Activated CD4-positive, alpha-beta T cell treated with anti-CD3 and anti-CD28 coated beads for 48 hours (primary cell): ENCODE measurements at regions not wholly inside any gene's neighbourhood (a gene's known extent, or its start where the extent isn't known, plus 50 kb on each side); places are given as distances from the start of the nearest gene placed in this dataset.

Source experiments
- DNase-seq: peaks from one replicate; pipeline ENCODE4 v3.0.0-alpha.2; 2020

DNA sequence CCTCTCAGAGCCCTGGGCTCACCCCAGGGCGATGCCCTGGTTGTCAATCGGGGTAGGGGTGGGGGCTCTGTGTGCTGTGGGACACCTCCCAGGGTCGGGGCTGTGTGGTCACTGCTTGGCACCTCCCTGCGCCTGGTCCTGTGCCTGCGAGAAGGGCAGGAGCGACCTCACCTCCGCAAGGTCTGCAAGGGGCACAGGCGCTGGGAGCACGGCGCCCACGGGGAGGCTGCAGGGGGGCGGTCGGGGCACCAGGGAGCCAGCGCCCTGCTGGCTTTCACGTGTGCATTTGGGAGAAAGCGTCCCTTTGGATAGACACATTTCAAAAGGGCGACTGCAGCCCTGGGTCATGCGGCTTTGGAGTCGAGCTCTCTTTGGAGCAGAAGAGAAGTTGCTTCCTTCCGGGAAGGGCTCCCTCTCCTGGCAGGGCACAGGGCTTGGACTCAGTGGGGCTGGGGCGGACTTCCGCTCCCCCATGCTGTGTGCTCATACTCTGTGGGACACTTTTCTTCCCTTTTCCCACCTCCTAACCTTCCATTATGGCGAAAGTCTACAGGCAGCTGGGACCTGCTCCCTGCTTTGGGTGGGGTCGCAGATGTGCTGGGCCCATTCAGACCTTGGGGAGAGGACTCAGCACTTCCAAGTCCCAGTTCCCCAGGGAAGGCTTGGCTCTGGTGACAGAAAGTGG lies 52.9 kb upstream of the SLC28A3 start:
- no peak for DNase-seq

DNA sequence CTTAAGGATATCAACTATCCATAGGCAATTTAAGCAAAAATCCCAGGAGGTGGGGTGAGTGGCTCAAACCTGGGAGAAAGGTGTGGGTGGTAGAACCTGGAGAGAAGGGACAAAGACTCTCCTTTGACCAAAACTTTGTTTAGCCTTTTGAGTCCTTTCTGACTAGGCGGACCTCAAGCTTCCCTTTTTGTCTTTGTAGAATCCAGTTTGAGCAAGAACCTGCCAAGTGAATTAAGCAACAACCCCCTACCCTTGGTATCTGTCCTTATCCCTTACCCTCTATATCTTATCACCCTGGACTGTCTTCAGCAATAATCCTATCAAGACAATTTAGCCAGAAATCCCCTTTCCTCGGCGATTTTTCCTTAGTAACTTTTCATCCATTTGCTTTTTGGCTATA lies 53.5 kb upstream of the SLC28A3 start:
- DNase-seq: no peak

DNA sequence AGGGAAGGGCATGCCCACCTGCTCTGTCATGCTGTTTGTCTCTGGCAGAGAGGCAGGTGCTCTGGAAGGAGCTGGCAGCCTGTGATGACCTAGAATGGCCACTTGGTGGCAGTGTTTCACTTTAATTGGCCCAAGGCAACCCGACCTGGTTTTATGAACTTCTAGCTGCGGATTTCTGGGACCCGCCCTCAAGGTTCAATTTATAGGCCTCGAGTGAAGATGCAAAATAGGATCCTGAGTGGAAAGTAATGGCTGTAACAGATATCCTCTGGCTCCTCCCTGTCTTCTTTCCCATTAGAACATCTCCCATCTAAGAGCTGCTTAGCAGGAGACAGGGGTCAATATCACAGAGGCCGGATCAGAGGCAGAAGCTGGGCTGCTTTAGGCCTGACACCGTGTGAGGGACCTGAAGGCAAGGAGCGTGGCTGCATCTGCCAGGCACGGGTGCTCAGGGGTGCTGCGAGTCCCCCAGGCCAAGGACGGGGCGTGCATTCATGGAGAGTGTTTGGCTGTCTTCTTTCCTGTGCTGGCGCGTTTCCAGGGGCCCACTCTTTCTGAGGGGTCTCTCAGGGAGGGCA lies 56.7 kb upstream of the SLC28A3 start:
- peak; percentile 76 for DNase-seq

DNA sequence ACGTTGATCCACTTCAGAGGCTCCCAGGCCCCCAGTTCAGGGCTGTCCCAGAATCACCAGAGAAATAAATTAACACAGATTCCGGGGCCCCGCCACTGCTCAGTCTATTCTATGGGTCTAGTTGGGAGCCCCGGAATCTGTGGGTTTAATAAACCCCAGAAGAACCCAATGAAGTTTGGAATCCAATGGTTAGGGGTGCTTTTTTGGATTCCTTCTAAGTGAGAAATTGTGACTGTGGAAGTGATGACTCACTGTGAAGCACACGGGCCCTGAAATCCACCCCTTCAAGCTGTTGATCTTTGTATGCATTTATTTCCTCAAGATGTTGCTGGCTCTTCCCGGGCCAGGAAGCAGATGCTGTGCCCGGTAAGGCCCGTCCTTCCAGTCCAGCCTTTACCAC lies 57.3 kb upstream of the SLC28A3 start:
- DNase-seq: no peak

DNA sequence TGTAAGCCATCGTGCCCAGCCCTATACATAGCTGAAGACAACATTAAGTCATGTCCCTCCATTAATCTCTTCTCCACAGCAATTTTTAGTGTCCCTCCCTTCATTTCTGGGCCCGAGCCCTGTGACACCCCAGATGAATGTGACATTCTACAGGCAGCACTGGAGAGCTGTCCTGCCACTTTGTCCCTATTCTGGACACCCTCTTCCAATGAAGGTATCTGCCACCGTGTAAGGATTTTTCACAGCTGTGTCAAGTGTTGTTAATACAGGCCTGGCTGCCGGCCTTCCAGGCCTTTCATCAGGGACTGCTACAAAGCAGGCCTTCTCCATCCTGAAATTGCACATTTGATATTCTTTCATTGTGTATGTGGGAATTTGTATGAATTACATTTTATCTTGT lies 62.0 kb upstream of the SLC28A3 start:
- no peak for DNase-seq

DNA sequence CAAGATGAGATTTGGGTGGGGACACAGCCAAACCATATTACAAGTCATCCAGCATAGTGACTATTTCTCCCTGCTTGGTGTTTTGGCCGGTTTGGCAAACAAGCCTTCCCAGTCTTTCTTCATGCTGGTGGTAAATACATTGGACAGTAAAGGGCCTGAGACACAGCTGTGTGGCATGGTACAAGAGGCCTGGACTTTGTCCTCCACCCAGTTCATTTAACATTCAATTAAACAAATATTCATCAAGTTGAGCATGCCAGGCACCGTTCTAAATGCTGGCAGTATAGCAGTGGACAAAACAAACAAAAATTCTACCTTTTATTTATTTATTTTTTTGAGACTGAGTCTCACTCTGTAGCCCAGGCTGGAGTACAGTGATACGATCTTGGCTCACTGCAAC lies 62.7 kb upstream of the SLC28A3 start:
- DNase-seq: no peak

DNA sequence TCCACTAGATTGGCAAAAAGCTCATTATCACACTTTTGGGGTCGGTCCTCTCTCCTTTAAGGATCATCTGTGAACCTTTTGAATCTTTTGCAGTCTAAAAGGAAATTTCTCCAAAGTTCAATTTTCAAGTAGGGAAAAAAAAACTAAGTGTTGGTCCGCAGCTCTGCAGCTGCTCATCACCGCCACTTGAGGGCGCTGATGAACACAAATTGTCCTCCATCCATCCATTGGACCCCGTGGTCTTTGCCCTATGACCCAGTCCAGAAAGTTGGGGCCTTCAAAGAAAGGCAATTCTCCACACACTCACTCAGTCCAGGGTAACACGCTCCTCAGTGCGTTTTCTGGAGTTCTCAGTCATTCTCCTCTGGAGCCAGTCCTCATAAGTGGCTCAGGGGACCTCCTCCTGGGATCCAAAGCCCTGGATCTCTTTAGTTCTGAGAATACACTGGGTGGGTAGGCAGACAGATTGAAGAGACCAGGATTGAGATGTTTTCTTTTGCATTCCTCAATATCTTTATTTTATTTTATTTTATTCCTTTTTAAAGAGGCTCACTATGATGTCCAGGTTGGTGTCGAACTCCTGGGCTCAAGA lies 63.6 kb upstream of the SLC28A3 start:
- DNase-seq: peak; percentile 12

DNA sequence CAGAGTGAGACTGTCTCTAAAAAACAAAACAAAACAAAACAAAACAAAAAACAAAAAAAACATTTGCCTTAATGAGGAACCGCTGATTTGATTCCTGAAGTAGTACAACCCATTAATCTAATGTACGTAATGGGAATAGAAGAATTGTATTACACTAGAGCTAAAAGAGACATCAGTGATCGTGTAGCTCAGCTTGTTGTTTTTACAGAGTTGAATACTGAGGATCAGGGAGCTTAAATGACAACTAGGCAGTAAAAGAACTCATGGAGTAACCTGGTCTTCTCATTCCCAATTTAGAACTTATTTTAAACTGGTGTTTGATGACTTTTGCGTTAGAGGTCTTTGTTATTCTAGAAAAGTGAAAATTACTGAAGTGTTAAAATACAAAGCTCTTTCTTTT lies 65.1 kb upstream of the SLC28A3 start:
- DNase-seq: no peak

DNA sequence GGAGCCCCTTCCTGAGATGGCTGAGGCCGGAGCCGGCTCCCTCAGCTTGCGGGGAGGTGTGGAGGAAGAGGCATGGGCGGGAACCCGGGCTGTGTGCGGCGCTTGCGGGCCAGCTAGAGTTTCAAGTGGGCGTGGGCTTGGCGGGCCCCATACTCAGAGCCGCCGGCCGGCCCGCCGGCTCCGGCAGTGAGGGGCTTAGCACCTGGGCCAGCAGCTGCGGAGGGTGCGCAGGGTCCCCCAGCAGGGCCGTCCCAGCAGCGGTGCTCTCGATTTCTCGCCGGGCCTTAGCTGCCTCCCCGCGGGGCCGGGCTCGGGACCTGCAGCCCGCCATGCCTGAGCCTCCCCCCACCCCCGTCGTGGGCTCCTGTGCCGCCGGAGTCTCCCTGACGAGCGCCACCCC lies 67.9 kb upstream of the SLC28A3 start:
- no peak for DNase-seq

DNA sequence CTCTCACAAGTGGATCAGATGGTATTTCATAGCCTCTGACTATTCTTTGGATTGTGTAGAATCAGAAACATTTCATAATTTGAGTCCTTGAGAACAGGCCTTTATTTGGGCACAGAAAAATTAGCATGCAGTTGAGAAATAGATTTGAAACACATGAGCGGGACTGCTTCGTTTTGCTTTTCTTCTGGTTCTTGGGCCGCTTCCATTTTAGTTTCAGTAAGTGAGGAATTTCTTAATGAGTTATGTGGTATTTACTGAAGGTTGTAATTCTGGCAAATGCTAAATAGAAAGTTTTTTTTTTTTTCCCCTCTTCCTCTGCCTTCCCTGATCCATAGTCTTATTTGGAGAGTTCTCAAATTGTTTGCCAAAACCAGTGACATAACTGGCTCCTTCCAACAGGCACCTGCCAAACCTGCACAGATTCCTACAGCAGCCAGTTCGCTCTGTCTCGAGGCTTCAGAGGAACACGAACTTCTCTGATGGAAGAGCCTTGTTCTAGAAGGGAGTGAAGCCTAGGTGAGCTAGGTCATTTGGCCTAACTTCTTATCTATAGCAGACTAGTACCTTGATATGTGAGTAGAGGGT lies 71.2 kb upstream of the SLC28A3 start:
- no peak for DNase-seq

DNA sequence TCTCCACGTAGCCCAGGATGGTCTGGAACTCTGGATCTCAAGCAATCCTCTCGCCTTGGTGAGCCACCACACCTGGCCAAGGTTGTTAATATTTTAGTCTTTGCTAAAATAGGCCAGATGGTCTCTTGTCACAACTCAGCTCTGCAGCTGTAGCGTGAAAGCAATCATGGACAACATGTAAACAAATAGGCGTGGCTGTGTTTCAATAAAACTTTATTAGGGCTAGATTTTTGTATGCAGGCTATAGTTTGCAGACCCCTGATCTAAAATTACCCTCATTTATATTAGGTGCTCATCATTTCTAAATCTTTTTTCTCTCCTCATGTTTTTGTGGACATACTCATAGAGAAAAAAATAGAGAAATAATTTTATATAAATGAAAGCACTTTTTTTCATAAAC lies 72.1 kb upstream of the SLC28A3 start:
- no peak for DNase-seq

DNA sequence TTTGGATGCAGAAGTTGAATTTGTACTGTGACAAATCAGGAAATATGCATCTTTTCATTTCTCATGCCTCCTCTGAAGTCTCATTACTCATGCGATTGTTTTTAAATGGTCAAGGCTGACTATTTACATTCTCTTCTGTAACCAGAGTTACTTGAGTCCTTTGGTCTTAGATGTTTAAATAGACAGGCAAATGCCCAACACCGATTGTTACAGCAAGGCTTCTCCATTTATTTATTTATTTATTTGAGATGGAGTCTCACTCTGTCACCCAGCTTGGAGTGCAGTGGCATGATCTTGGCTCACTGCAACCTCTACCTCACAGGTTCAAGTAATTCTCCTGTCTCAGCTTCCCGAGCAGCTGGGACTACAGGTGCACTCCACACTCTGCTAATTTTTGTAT lies 72.7 kb upstream of the SLC28A3 start:
- DNase-seq: no peak

DNA sequence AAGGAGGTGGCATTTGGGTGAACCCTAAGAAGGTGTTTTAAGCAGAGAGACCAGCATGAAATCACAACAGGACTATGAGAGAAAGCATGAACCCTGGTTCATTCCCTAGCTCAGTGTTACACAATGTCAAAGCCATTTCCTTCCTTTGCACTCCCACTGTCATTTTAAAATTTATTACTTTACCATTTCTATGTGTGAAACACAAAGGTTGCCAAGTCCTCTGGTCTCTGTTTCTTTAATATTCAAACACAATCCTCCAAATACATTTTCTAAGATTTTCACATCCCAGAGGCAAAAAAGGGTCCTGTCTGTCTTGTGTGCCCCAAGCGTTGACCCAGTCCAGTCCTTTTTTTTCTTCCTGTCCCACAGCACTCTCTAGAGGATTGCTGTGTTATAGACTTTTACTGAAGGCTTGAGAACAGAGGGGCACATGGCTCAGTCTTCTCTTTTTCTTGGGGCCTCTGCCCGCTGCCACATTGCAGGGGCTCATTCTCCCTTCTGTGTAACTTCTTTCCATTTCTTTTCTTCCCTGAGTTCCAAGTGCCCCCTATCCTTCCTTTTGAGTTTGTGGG lies 78.6 kb upstream of the SLC28A3 start:
- DNase-seq: no peak

DNA sequence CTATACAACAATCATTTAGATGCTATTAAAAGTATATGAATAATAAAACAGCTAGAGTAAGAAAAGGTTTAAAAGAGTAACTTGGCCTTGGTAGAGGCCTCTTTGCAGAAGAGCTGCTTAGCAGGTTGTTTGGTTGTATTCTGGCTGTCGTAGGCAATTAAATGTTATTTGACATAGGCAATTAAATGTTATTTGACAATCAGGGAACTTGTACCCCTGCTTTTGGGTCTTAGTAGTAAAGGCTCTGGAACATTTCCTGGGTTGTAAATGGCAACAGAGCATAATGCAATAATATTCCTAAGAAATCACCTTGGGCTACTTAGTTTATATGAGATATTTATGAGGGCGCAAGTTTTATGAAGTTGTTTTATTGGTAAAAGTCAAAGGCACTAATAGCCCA lies 84.4 kb upstream of the SLC28A3 start:
- DNase-seq: no peak

DNA sequence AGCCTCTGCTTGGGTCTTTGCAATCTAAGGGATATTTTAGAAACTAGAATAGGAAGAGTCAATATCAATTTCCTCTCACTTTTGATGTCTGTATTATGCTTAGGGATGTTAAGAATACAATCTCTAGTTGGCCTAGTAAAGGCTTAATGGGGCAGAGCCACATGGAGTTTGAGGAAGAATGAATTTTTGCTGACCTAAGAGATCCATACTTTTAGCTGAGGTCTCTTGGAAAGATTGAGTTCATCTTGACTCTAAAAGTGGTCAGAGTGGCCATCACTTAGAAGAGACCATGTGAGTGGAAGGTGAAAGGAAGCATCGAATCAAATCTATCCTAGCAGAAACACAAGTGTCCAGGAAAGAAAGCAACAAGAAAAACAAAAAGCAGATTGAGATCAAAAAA lies 92.2 kb upstream of the SLC28A3 start:
- no peak for DNase-seq

DNA sequence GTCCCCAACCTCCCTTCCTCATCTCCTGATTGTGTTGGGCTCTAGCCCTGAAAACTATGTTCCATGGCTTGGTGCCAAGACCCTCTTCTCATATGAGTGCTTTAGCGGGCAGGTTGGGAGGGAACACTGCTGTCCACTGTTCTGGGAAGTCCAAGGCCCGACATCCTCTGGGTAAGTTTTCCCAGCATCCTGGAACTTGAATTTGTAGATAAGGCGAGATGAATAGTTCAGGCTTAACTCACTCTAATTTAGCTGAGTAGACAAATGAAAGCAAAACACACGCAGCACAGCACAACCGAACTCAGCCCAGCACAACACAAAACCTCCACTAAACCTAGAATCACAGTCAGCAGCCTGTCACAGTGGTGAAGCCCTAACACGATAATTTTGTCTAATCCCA lies 95.3 kb upstream of the SLC28A3 start:
- DNase-seq: no peak

DNA sequence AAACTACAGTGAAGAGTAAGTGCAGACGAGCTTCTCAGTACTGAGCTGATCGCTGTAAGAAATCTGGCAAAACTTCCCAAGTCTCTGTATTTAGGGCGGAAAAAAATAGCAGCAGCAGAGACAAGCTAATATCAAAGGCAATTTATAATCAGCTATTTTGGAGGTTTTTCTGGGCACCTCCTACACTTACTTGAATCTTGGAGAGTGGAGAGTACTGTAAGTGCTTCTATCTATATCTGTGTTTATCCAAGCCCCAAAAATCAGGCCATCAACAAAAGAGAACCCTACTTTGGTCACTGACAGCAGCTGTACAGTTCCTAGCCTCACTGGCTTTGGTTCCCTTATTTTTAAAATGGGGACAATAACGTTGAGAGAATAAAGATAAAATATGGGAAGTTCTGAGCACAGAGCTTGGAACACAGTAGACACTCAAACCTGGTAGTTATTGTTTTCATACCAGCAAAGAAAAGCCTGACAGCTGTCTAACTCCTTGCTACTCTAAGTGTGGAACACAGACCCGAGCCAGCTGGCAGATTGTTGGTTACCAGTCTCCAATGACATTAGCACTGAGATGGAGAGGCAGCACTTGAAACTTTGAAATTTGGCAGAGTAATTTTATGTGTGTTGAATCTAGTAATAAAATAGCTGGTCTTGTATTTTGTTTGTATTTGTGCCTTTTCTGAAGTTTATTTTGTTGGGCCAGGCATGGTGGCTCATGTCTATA lies 96.0 kb upstream of the SLC28A3 start:
- DNase-seq: no peak

DNA sequence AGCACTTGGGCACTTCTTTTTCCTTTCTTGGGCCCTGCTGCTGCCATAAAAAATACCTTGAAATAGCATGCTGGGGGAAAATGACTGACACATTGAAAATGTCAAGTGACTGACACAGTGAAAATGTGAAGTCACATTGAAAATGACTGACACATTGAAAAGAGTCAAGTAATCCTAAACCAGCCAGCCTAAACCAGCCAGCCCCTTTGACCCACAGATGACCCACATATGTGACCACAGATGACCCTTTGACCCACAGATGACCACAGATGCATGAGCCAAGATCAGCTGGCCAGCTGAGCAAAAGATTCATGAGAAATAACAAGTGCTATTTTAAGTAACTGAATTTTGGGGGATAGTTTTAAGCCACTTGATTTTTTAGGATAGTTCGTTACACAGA lies 97.8 kb upstream of the SLC28A3 start:
- no peak for DNase-seq

DNA sequence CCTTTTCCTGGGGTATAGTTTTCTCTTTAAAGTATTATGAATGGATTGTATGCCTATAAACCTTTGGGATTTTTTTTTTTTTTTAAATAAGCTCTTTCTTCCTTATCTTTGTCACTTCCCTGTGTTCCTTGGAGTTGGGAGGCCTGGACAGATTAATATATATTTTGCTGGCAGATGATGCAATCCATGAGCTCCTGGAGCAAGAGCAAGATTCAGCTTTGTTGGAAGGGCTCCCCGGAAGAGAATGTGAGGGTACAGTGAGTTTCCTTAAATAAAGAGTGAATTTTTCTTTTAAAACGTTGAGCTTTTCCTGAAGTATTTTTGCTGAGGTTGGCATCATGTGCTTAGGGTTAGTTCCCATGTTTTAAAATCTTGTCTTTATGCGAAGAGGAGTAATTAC lies 98.7 kb upstream of the SLC28A3 start:
- no peak for DNase-seq

DNA sequence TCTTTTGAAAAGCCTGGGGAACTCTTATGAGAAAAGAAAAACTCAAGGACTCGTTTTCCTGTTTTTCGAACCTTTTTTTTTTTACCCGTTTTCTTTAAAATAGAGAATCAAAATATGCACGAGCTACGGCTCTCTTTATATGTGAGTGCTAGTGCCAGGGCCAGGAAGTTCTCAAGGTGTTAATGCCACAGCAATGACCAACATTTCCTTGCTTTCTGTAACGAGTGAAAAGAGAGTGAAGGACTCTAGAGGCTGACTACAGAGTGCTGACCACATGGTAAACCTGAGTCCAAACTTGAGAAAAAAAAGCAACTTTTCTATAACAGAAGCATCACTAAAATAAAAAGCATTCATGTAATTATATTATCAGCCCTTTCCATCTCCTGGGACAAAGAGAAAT lies 102.2 kb upstream of the SLC28A3 start:
- no peak for DNase-seq

DNA sequence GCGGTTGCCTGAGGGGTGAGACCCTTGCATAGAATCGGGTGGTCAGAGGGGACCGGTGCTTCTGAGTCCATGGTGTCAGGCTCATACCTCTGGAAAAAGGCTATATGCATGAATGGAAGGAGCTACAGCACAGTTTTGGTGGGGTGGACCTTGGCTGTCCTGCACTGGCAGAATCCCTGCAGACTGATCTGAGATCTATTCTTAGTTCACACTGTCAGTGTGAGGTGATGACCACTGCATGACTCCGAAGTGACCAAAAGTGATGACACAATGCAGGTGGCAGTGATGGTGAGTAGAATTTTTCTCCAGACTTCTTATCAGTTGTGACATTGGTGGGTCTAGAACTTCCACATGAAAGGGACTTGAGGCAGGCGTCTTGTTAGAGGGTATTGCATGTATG lies 105.2 kb upstream of the SLC28A3 start:
- no peak for DNase-seq

DNA sequence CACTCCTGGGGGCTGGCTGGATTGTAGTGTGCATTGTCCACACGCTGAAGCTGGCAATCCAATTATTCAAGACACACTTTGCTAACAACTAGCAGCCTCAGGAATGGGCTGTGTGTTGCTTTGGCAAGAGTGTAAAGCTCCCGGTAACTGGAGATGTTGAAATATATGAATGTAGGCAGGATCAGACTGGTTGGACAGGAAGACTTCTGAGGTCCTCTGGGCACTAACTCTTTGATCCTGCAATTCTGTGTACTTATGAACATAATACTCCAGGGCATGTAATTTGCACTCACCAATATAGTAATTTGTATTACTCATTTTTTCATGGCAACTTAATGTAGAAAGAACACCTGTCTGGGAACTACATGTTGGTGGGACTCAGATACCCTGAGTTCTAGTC lies 106.7 kb upstream of the SLC28A3 start:
- DNase-seq: no peak

DNA sequence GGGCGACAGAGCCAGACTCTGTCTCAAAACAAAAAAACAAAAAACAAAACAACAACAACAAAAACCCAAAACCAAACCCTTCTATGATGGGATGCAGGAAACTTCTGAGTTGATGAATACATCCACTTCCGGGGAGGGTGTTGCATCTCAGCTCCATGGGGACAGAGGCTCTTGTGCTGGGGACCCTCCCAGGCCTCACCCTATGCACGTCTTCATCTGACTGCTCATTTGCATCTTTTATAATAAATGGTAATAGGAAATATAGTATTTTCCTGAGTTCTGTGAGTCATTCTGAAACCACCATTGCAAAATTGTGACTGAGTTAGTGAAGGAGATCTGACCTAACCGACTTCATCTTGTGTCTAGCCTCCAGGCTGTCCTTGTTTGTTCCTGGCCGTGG lies 109.5 kb upstream of the SLC28A3 start:
- no peak for DNase-seq

DNA sequence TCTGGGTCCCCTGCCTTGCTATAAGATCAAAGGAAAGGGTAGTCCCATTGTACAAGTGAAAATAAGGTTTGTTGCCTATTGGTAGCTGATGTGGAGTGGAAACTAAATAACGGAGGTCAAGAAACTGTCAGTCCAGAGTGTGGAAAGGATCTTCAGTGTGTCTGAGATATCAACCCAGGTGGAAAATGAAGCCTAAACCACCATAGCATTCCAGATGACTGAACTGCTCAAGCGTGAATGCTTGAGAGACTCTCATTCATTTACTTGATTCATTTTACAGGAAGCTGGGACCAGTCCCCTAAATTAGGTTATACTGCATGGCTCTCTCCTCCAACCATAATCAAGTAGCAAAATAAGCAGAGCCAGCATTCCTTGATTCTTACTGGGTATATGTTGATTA lies 116.0 kb upstream of the SLC28A3 start:
- no peak for DNase-seq
